GM21529 (cell line): ENCODE measurements at regions not wholly inside any gene's neighbourhood (a gene's known extent, or its start where the extent isn't known, plus 50 kb on each side); places are given as distances from the start of the nearest gene placed in this dataset.
"Not testable (repeated sequence)": the region's sequence is repeated elsewhere in the genome, so short reads cannot be mapped to it uniquely, and the experiment has no call there.

ENCODE experiments used
- ATAC-seq: cut with Tn5 transposase; IDR thresholded peaks from one replicate; pipeline ENCODE4 v1.9.1; 2021; ENCODE audit not compliant: unreplicated experiment

DNA sequence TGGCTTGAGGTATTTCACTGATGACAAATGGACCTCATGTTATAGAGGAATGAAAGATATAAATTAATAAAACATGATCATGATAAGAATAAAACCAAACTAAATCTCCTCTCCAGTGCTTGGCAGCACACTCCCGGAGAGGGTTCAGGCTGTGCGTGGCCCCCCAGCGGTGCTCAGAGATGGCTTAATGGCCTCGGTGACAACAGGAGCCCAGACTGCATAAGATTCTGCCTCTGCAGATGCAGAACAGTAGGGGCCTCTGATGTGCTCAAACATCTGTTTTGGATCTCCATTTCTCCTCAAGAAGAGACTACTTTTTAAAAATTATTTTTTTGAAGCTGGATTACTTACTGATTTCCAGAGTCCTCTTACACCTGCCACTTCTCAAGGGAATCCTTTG lies 67.0 kb upstream of the CHD6 start:
- not testable (repeated sequence) for ATAC-seq

DNA sequence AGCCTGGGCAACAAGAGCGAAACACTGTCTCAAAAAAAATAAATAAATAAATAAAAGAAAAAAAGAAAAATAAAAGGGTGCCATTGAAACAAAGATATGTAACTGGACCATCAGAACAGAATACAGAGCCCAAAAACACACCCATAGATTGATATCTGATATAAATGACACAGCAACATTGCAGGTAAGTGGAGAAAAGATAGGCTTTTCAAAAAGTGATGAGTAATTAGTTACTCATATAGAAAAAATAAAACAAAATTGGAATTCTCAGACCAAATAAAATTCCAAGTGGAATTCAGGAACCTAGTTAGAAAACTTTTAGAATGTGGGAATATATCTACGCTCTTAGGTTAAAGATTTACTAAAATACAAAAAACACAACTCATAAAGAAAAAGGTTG lies 60.6 kb upstream of the CHD6 start:
- ATAC-seq, result no peak

DNA sequence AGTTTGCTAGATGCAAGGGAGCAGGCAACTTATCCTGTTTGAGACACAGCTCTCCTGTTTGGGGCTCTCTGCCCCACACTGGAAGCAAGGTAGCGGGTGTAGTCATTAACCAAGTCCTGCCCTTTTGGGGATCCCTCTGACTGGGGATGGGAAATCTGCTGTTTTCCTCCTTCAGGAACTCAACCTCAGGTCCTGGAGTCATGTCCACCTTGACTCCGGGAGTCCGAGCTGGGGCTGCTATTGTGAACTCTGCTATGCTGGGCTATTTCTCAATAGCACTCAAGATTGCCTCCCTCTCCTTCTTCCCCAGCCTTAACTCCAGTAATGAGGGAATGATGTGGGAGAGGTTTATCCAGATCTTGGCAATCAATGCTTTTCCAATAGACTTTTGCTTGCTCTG lies 54.1 kb upstream of the CHD6 start:
- no peak for ATAC-seq

DNA sequence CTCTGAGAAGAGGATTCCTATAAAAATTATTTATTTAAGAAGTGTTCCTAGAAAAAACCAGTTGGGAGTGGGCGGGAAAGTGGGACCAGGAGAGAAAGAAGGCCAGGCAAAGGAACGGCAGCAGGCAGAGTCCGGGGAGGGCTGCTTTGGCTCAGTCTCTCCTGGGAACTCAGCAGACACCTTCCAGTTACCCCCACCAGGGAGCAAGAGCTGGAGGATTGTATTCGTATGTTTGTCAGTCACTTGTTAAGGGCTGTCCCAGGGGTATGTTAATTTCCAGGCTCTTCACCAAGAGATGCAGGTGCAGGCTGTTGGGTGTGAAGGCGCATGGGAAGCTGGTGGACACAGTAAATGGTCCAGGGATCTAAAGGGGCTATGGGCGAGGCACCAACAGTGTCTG lies 53.0 kb upstream of the CHD6 start:
- ATAC-seq, result no peak

DNA sequence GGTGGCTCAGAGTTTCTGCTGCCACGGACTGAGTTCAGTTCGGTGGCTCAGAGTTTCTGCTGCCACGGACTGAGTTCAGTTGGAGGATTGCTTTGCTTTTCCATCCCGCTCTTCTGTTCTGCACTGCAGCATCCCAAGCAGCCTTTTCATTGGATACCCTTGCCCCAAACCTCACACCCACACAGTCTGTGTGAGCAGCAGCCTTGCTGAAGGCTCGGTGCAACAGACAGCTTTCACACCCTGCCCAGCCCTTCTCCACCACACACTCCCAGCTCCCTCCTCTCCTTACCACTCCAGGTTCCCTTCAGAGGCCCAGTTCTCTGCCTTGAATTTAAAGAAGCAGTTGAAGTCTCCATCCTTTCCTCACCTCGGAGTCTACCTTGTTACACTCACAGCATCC lies 52.5 kb upstream of the CHD6 start:
- no peak for ATAC-seq

DNA sequence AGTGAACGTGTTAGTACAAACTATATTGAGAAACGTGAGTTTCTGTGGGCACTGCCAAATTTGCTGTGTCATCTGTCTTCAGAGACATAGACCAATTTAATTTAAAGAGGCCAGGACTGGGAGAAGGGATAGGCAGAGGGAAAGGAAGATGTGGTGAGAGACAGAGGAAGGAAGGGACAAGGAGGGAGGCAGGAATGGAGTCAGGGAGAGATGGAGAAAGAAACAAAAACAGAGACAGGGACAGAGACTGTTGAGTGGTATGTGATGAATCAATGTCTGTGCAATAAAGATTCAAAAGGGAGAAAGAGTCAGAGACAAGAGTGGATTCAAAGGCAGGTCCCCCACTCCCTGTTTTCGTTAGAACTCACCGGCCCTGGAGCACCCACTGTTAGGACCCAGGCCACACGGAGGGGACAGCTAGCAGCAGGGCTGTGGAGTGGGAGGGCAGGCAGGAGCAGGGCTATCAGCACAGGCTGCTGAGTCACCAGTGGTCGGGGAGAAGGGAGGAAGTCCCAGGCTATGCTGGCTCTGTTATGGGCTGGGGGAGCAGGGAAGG lies 51.6 kb upstream of the CHD6 start:
- ATAC-seq, result no peak

DNA sequence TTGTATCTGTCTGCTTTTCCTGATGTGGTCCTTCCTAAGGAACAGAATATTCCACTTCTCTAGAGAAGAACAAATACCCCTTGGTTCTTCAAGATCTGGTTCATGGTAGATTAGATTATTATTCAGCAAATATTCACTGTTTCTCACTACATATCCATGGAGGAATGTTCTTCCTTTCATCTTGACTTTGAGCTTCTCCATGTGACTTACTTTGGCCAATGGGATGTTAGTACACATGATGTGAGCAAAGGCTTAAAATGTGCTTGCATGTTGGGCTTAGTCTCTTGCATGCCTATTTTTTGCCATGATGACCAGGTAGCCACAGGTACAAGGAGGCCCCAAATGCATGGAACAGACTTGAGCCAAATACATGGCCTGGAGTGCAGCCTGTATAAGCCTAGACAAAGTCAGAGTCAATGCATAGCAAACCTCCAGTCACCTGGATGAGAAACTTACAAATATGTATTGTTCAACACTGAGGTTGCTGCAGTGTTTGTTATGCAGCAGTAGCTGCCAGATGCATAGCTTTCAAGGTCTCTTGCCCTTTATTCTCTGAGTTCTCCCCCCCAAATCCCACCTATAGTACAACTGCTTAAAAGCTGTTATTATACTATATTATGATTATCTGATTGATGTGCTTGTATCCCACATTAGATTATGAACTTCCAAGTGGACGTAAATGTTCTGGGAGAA lies 50.0 kb upstream of the CHD6 start:
- ATAC-seq, result no peak
